ENCODE measurements at regions not wholly inside any gene's neighbourhood (a gene's known extent, or its start where the extent isn't known, plus 50 kb on each side); places are given as distances from the start of the nearest gene placed in this dataset.

GRCh38 chr13:105282406-105283285 is 1252.8 kb downstream of the EFNB2 start:
- H3K27ac ChIP-seq = no peak overlapping the region
- no peak overlapping the region for H3K4me3 ChIP-seq
- no peaks in the 10 kb centered on the region for H3K9me3 ChIP-seq (ENCODE audit: low read depth)
- DNase-seq (ENCODE audit: low read depth in 1 of 2, low spot score in 1 of 2) = no peak
- no peaks in the 10 kb centered on the region for H3K27me3 ChIP-seq
- no peaks in the 10 kb centered on the region for H3K36me3 ChIP-seq
- no peaks in the 10 kb centered on the region for H3K4me1 ChIP-seq (ENCODE audit: low read depth)
- no peak for TF ChIP-seq CTCF (IDR thresholded peaks at IDR 0.05; ENCODE audit: low read depth, low read length)

- Histone ChIP-seq H3K9me3 (ENCODE audit: low read depth) (no peaks in the 10 kb centered on the region), H3K27ac (no peak overlapping the region), H3K36me3 (no peaks in the 10 kb centered on the region), H3K27me3 (no peaks in the 10 kb centered on the region), H3K4me1 (ENCODE audit: low read depth) (peaks cover 8% of the 10 kb centered on the region), H3K4me3 (no peak overlapping the region)
- no peak for TF ChIP-seq CTCF (IDR thresholded peaks at IDR 0.05; ENCODE audit: low read depth, low read length)
- peak in 1 of 2 donors; percentile 8 for DNase-seq (ENCODE audit: low read depth in 1 of 2, low spot score in 1 of 2)
Measured at GRCh38 chr13:105278943-105279381, 1256.5 kb downstream of the EFNB2 start.

- Histone ChIP-seq H3K27me3 (no peaks in the 10 kb centered on the region), H3K4me1 (ENCODE audit: low read depth) (peaks cover 8% of the 10 kb centered on the region), H3K27ac (no peak overlapping the region), H3K9me3 (ENCODE audit: low read depth) (no peaks in the 10 kb centered on the region), H3K36me3 (no peaks in the 10 kb centered on the region), H3K4me3 (no peak overlapping the region)
- peak in 1 of 2 donors; percentile 62 for DNase-seq (ENCODE audit: low read depth in 1 of 2, low spot score in 1 of 2)
- no peak for TF ChIP-seq CTCF (IDR thresholded peaks at IDR 0.05; ENCODE audit: low read depth, low read length)
Measured at GRCh38 chr13:105276571-105276970, 1258.9 kb downstream of the EFNB2 start.

- H3K9me3 ChIP-seq (ENCODE audit: low read depth) = no peaks in the 10 kb centered on the region
- H3K27ac ChIP-seq = no peak overlapping the region
- no peaks in the 10 kb centered on the region for H3K27me3 ChIP-seq
- H3K36me3 ChIP-seq = no peaks in the 10 kb centered on the region
- peaks cover 8% of the 10 kb centered on the region for H3K4me1 ChIP-seq (ENCODE audit: low read depth)
- no peak overlapping the region for H3K4me3 ChIP-seq
- DNase-seq (ENCODE audit: low read depth in 1 of 2, low spot score in 1 of 2) = no peak
- no peak for TF ChIP-seq CTCF (IDR thresholded peaks at IDR 0.05; ENCODE audit: low read depth, low read length)
Measured at GRCh38 chr13:105273665-105274222, 1261.7 kb downstream of the EFNB2 start.

GRCh38 chr13:105272660-105273631 is 1262.5 kb downstream of the EFNB2 start:
- DNase-seq (ENCODE audit: low read depth in 1 of 2, low spot score in 1 of 2) = no peak
- Histone ChIP-seq H3K4me1 (ENCODE audit: low read depth) (peaks cover 8% of the 10 kb centered on the region), H3K4me3 (no peak overlapping the region), H3K9me3 (ENCODE audit: low read depth) (no peaks in the 10 kb centered on the region), H3K27me3 (no peaks in the 10 kb centered on the region), H3K27ac (no peak overlapping the region), H3K36me3 (no peaks in the 10 kb centered on the region)
- TF ChIP-seq CTCF (IDR thresholded peaks at IDR 0.05; ENCODE audit: low read depth, low read length) = no peak

Data from cardiac muscle cell (in vitro differentiated cells and primary cell).